Right lobe of liver (tissue), 6 donors: ENCODE measurements at regions not wholly inside any gene's neighbourhood (a gene's known extent, or its start where the extent isn't known, plus 50 kb on each side); places are given as distances from the start of the nearest gene placed in this dataset.

Experiments
- ATAC-seq, 4 donors: fragments of 200-7000 bp; cut with Tn5 transposase; one replicate each; pipeline ENCODE4 v1.9.1; 2020; ENCODE audit warnings: mild to moderate bottlenecking in 4 of 4, moderate library complexity in 4 of 4
- DNase-seq, 3 donors: peaks; one replicate each; pipeline ENCODE4 v3.0.0-alpha.2; 2020
- H3K27ac ChIP-seq, 3 donors: fragments of 200-600 bp; one replicate each; pipeline ENCODE4 v1.8.0; 2022
- H3K27me3 ChIP-seq, 2 donors: fragments of 200-600 bp; one replicate each; pipeline ENCODE4 v1.8.0; 2022
- H3K36me3 ChIP-seq, 4 donors: fragments of 200-600 bp; sonication (generic) in 1 of 4; one replicate each; pipeline versions ENCODE4 v1.5.1 to v1.8.0; 2017 to 2022; ENCODE audit warnings: control low read depth in 1 of 4
- H3K4me1 ChIP-seq, 4 donors: fragments of 200-600 bp; sonication (generic) in 1 of 4; one replicate each; pipeline versions ENCODE4 v1.5.1 to v1.8.0; 2017 to 2022; ENCODE audit warnings: control low read depth in 1 of 4
- H3K4me3 ChIP-seq, 3 donors: fragments of 200-600 bp; one replicate each; pipeline ENCODE4 v1.8.0; 2022
- H3K9me3 ChIP-seq, 4 donors: fragments of 200-600 bp; sonication (generic) in 1 of 4; one replicate each; pipeline versions ENCODE4 v1.5.1 to v1.8.0; 2017 to 2022; ENCODE audit warnings: control low read depth in 1 of 4
- CTCF ChIP-seq, 4 donors: fragments of 200-600 bp in 3 of 4; fragments of 450-650 bp in 1 of 4; IDR thresholded peaks; one replicate each; pipeline versions ENCODE4 v1.5.1 to v1.8.0; 2016 to 2022; ENCODE audit warnings: antibody characterized with exemption in 4 of 4, mild to moderate bottlenecking in 2 of 4
- POLR2A ChIP-seq: fragments of 450-650 bp; IDR thresholded peaks from one replicate; pipeline ENCODE4 v1.6.1; 2017; ENCODE audit warnings: antibody characterized with exemption, mild to moderate bottlenecking
- WGBS: methylation state at CpG from one replicate; pipeline ENCODE4 v1.1.6; 2018; ENCODE audit warnings: low coverage, low lambda C conversion rate; ENCODE audit not compliant: insufficient coverage; ENCODE audit errors: missing lambda C conversion rate; 5-methylcytosine and 5-hydroxymethylcytosine counted together
- intact Hi-C, 2 donors: fragments of 100-400 bp; cut with DNase I; formaldehyde crosslinking; loops; one replicate each; pipeline versions ENCODE4 v1.11.2 to v1.14.1; 2022
- donor health status: DM: no; HTN: yes; CAD: no.
- donor health status: DM: no; HTN: no; CAD: no.
- donor health status: DM: no; HTN: no; CAD: no.
- donor health status: DM: no; HTN: yes; CAD: no.
- donor health status: DM: no; HTN: yes; CAD: no.

- ATAC-seq (no peak), DNase-seq (no peak)
- H3K9me3 ChIP-seq = no peaks in the 10 kb centered on the region
- TF ChIP-seq CTCF (IDR thresholded peaks at IDR 0.05) (no peak), POLR2A (no peak)
- intact Hi-C loops = no loop called here
- no peaks in the 10 kb centered on the region for H3K4me1 ChIP-seq
- H3K4me3 ChIP-seq = no peak overlapping the region
- WGBS = 80% methylated on average over 1 of the region's 1 CpG
- H3K27me3 ChIP-seq = no peaks in the 10 kb centered on the region
- no peak overlapping the region for H3K27ac ChIP-seq
- no peaks in the 10 kb centered on the region for H3K36me3 ChIP-seq
These were observed 82.1 kb upstream of the GNAO1 start for GRCh38 chr16:56109205-56109604.

- no peak for ATAC-seq
These were observed 82.6 kb upstream of the GNAO1 start for GRCh38 chr16:56108724-56109123.

GRCh38 chr16:56108056-56108471, 83.2 kb upstream of the GNAO1 start:
- TF ChIP-seq POLR2A (no peak), CTCF (IDR thresholded peaks at IDR 0.05) (no peak)
- Histone ChIP-seq H3K4me1 (no peaks in the 10 kb centered on the region), H3K4me3 (no peak overlapping the region), H3K9me3 (no peaks in the 10 kb centered on the region), H3K36me3 (no peaks in the 10 kb centered on the region), H3K27ac (no peak overlapping the region), H3K27me3 (no peaks in the 10 kb centered on the region)
- 23% methylated on average over 2 of the region's 2 CpGs for WGBS
- ATAC-seq (no peak), DNase-seq (no peak)
- intact Hi-C loops = no loop called here

More at GRCh38 chr16:56108724-56109123, 82.6 kb upstream of the GNAO1 start:
- no peaks in the 10 kb centered on the region for H3K4me1 ChIP-seq
- H3K27ac ChIP-seq = no peak overlapping the region
- no peaks in the 10 kb centered on the region for H3K9me3 ChIP-seq
- H3K4me3 ChIP-seq = no peak overlapping the region
- intact Hi-C loops = no loop called here
- no peaks in the 10 kb centered on the region for H3K27me3 ChIP-seq
- no peaks in the 10 kb centered on the region for H3K36me3 ChIP-seq
- no peak for DNase-seq
- TF ChIP-seq POLR2A (no peak), CTCF (IDR thresholded peaks at IDR 0.05) (no peak)
- WGBS = 58% methylated on average over 4 of the region's 4 CpGs

GRCh38 chr16:56106527-56106926, 84.8 kb upstream of the GNAO1 start:
- Histone ChIP-seq H3K36me3 (no peaks in the 10 kb centered on the region), H3K27me3 (no peaks in the 10 kb centered on the region), H3K4me1 (no peaks in the 10 kb centered on the region), H3K9me3 (no peaks in the 10 kb centered on the region), H3K27ac (no peak overlapping the region), H3K4me3 (no peak overlapping the region)
- intact Hi-C loops = no loop called here
- TF ChIP-seq CTCF (IDR thresholded peaks at IDR 0.05) (no peak), POLR2A (no peak)
- WGBS = 75% methylated on average over 1 of the region's 6 CpGs
- no peak for ATAC-seq
- no peak for DNase-seq

GRCh38 chr16:56102906-56103305, 88.4 kb upstream of the GNAO1 start:
- intact Hi-C loops = no loop called here
- WGBS = 71% methylated on average over 3 of the region's 3 CpGs
- H3K36me3 ChIP-seq = no peaks in the 10 kb centered on the region
- H3K27me3 ChIP-seq = no peaks in the 10 kb centered on the region
- no peaks in the 10 kb centered on the region for H3K9me3 ChIP-seq
- ATAC-seq = no peak
- DNase-seq = no peak
- H3K4me1 ChIP-seq = no peaks in the 10 kb centered on the region
- H3K27ac ChIP-seq = no peak overlapping the region
- TF ChIP-seq CTCF (IDR thresholded peaks at IDR 0.05) = no peak
- no peak for TF ChIP-seq POLR2A
- H3K4me3 ChIP-seq = no peak overlapping the region
